ENCODE measurements at regions not wholly inside any gene's neighbourhood (a gene's known extent, or its start where the extent isn't known, plus 50 kb on each side); places are given as distances from the start of the nearest gene placed in this dataset.

DNA sequence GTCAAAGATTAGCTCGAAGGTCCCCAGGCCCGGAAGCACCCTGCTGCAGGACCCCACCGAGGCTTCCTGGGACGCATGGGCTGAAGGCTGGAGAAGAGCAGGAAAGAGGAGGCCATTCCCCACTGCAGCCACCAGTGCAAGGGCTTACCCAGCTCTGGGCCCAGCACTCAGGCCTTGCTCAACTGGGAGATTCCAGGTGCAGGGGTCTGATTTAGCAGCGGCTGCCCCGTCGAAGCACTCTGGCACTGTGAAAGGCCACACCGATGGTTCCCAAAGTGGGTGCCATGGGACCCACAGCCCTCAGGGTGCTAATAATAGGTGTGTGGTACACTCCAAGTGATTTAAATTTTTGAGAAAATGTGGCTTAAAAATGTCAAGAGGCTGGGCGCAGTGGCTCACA lies 130.9 kb downstream of the OAT start:
- DNase-seq (ENCODE audit: low read depth in 2 of 2): no peak

DNA sequence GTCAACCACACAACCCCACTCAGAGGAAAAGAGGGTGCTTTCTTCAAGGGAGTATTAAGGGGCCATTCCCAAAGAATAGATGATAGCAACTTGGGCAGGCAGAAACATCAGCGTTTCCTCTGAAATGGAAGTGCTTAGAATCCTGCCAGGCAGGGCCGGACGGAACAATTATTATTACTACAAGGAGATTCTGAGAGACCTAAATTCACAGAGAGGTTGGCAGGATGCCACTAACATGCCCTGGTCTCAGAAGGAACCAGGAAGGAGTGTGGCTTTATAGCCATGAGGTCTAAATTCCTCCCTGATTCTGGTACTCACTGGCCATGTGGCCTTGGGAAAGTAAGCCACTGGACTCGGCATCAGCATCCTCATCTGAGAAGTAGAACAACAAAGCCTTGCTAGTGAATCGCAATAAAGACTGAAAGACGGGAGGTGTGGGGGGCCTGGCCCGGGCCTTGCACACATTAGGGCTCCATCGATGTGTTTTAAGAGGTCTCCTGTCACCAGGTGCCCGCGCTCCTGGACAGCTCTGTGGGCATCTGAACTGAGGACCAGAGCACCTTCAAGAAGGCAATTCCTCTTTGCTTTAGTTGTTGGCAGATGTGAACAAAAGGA lies 131.5 kb downstream of the OAT start:
- no peak for DNase-seq (ENCODE audit: low read depth in 2 of 2)

- DNase-seq (ENCODE audit: low read depth in 2 of 2): no peak
Observed at GRCh38 chr10:124286621-124287020, 132.1 kb downstream of the OAT start.

GRCh38 chr10:124285587-124286527 lies 132.9 kb downstream of the OAT start:
- no peak for DNase-seq (ENCODE audit: low read depth in 2 of 2)

DNA sequence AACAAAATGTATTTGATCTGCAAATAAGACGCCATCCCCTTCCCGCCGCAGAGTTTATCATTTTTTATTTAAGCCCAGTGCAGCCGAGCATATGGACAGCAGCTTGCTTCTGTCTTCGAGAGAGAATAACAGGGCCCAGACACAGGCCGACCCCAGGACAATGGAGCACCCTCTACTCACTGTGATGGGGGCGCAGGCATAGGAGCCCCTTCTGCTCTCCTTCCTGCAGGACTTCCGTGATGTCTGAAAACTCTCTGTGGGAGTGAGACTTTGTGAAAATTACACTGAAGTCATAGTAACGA lies 134.8 kb downstream of the OAT start:
- DNase-seq (ENCODE audit: low read depth in 2 of 2): no peak

DNA sequence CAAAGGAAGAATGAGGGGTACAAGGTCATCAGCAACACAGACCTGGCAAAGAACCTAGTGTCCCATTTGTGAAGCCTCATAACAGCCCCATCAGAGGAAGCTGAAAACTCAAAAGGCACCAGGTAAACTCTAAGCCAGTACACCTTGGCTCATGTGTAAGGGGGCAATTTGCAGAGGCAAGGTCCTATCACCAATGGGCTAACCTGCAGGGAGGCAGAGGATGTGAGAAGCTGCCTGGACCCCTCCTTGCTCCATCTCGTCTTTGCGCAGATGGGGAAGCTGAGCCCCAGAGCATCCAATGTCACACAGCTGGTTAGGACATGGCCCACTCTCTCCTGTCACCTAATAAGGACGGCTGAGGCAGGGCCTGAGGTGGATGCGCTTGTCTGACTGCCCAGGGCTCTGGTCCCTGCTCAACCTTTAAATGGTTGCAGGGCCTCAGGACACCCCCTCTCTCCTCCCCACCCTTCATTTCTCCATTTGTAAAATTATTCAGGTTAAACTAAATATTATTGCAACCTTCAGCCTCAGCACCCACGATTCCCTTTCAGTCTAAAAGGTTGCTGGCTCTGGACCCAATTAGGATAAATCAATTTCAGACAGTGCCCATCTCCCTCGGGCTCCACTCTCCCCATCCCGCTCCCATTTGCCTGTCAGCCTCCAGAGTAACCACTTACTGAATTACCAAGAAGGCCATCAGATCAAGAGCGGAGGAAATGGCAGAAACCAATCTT lies 135.3 kb downstream of the OAT start:
- DNase-seq (ENCODE audit: low read depth in 2 of 2): no peak

DNA sequence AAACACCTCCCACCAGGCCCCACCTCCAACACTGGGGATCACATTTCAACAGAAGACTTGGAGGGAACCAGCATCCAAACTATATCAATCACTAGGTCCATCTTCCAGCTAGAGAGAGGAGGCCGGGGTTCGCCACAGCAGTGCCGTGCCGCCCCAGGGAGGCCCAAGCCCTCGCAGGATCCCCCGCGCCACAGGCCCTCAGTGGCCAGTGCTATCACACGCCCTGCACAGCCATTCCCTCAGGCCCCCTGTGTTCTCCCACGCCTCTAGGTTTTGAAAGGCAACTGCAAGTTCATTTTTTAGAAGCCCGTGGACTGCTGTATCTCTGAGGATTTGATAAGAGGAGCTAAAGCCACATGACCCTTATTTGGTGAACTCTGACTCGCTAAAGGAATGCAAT lies 136.4 kb downstream of the OAT start:
- no peak for DNase-seq (ENCODE audit: low read depth in 2 of 2)

GRCh38 chr10:124281666-124282065 lies 137.1 kb downstream of the OAT start:
- DNase-seq (ENCODE audit: low read depth in 2 of 2): no peak

- DNase-seq (ENCODE audit: low read depth in 2 of 2): no peak
Observed at GRCh38 chr10:124280916-124281315, 137.8 kb downstream of the OAT start.

DNA sequence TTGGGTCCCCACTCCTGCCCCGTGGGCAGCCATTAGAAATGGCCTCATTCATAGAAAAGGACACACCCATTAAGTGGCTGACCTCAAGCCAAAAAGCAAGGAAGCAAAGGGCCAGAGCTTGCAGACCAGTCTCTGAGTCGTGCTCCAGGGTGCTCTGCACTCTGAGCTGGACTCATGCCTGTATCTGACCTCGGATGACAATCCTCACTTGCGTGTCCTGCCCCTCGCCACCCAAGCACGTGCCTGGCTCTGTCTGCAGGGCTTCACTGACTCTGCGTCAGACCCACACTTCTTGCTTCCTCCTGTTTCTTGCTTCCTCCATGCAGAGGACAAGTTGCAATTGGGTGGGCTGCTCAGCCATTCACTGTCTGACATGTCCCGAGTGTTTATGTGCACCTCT lies 138.8 kb downstream of the OAT start:
- DNase-seq (ENCODE audit: low read depth in 2 of 2): no peak

DNA sequence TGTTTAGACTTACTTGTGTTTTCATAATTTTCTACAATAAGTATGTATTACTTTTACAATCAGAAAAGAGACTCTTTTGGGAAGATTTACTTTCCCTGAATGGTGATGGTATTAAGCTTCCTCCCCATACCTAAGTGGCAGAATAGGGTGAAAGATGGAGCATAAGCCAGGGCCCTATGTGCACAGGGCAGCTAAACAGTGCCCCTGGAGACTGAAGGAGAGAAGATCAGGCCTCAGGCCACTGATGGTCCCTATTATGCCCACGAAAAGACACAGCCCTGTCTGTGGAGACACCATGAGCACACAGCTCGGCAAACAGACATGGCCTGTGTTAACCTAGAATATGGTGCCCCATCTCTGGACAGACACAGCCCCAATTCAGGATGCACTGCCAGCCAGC lies 139.4 kb downstream of the OAT start:
- no peak for DNase-seq (ENCODE audit: low read depth in 2 of 2)

DNA sequence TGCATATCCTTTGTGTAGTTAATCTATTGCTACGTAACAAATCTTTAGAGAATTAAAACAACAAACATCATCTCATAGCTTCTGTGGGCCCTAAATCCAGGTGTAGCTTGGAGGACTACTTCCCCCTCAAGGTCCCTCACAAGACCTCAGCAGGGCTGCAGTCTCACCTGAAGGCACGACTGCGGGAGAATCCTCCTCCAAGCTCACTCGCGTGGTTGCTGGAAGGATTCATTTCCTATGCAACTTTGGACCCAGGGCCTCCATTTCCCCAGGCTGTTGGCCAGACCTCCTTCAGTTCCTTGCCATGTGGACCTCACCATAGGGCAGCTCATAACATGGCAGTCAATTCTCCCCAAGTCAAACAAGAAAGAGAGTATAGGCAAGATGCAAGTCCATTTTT lies 140.4 kb downstream of the OAT start:
- DNase-seq (ENCODE audit: low read depth in 2 of 2): no peak

DNA sequence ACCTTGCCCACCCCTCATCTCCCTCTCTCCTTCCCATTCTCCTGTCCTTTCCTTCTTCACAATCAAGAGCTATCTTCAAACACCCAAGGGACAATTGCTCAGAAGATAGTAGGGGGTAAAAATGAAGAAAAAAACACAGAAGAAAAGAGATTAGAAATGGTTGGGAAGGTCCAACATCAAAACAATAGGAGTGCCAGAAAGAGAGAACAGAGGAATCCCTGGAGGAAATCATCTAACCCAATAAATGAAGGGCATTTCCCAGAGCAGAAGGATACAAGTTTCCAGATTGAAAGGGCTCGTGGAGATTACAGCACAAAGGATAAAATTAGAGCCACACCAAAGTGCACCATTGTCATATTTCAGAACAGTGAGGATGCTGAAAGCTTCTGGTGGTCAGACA lies 145.6 kb downstream of the OAT start:
- DNase-seq (ENCODE audit: low read depth in 2 of 2): no peak

- DNase-seq (ENCODE audit: low read depth in 2 of 2): no peak
Observed at GRCh38 chr10:124271676-124272075, 147.0 kb downstream of the OAT start.

GRCh38 chr10:124270530-124271327 lies 148.0 kb downstream of the OAT start:
- no peak for DNase-seq (ENCODE audit: low read depth in 2 of 2)

- no peak for DNase-seq (ENCODE audit: low read depth in 2 of 2)
Observed at GRCh38 chr10:124268976-124269375, 149.7 kb downstream of the OAT start.

DNA sequence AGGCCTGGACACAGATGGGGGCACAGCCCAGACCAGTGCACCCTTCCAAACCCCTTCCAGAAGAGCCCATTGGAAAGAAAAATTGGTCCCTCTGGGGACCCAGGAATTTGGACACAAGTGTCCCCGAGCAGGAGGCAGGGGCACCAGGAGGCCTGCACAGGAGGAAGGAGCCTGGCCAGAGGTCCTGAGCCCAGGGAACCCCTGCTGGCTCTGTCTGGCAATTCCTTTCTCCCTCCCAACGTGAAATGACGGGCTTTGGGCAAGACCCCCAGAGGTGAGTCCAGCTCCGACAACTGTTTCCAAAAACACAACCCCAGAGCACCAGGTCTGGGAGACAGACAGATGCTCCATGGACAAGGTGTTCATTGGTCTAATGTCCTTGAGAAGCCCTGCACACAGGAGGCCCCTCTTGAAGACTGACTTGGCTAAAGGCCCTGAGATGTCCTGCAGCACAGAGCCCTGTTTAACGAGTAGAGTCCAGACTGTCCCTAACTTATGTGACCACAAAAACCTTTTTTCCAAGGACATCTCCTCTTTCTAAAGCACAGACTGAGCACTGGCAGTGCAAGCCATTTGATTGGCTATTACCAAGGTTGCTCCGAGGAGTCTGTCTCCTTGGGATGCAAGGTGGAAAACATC lies 150.7 kb downstream of the OAT start:
- DNase-seq (ENCODE audit: low read depth in 2 of 2): no peak

DNA sequence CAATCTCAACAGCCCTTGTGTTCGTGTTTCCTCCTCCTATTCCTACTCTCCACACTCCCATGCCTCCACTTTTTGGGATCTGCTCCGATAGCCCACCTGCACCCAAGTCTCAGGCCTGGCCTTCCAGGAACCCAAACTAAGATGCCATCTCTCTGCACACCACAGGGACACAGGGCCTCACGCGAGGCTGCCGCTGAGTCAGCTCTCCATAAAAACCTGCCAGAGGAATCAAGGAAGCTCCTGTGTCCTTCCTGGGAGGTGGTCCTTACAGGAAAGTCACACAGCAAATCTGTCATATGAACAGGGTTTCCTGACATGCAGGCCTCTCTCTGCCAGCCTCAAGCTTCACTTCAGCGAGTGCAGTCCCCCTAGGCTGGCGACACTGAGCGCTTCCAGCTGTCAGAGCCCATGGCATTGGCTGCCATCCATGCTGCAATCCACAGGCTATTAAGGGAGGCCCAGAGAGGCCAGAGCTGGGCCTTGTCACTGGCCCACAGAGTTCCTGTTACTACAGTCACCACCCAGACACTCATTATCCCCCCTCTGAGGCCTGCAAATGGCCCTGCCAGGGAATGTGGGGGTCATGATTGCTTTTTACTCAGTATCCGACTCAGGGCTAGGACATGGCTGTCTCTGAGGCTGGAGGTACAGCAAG lies 151.4 kb downstream of the OAT start:
- DNase-seq (ENCODE audit: low read depth in 2 of 2): no peak

DNA sequence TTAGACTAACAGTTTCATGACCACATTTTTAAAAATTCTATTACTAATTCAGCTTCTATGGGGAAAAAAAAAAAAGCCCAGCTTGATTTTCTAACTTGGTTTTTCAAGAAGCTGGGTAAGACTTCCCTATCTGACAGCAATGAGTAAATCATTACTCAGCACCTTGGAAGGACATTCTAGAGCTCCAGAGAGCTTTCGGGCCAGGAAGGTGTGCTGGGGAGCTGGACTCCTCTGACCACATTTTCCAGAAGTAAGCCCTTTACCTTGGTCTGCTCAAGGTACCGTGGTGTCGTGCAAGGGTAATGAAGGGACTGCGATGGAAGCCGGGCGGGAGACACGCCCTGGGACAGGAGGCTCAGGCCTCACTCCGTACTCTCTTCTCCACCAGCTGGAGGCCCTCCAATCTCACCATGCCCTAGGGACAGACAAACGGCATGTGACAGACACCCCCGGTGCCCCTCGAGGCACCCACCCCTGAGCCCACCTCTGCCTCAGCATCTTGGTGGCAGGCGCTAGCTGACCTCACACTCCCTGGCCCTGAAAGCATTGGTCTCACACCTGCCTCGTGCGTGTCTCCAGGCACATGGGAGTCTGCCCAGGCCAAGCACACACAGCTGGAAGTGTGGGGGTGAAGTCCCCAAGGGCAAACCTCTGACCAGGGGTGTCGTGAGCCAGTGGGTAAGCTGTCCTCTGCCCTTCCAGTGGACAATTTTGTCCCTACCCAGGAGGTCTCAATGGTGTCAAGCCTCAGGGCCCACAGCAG lies 152.1 kb downstream of the OAT start:
- DNase-seq (ENCODE audit: low read depth in 2 of 2): no peak

- no peak for DNase-seq (ENCODE audit: low read depth in 2 of 2)
Observed at GRCh38 chr10:124265776-124266467, 152.8 kb downstream of the OAT start.
